Breast epithelium (tissue), 3 donors: ENCODE measurements at regions not wholly inside any gene's neighbourhood (a gene's known extent, or its start where the extent isn't known, plus 50 kb on each side); places are given as distances from the start of the nearest gene placed in this dataset.

Experiments used
- POLR2A ChIP-seq: fragments of 450-650 bp; IDR thresholded peaks from one replicate; pipeline ENCODE4 v1.6.1; 2016; ENCODE audit warnings: antibody characterized with exemption, mild to moderate bottlenecking, moderate library complexity
- TF ChIP-seq, protein P1 (sequence below), 3 donors: fragments of 450-650 bp; IDR thresholded peaks; one replicate each; pipeline ENCODE4 v1.5.1; 2016 to 2017; ENCODE audit warnings: antibody characterized with exemption in 3 of 3, mild to moderate bottlenecking in 3 of 3, moderate library complexity in 3 of 3

GRCh38 chr11:101262258-101262657, 132.6 kb upstream of the PGR start:
- TF ChIP-seq, protein P1, sequence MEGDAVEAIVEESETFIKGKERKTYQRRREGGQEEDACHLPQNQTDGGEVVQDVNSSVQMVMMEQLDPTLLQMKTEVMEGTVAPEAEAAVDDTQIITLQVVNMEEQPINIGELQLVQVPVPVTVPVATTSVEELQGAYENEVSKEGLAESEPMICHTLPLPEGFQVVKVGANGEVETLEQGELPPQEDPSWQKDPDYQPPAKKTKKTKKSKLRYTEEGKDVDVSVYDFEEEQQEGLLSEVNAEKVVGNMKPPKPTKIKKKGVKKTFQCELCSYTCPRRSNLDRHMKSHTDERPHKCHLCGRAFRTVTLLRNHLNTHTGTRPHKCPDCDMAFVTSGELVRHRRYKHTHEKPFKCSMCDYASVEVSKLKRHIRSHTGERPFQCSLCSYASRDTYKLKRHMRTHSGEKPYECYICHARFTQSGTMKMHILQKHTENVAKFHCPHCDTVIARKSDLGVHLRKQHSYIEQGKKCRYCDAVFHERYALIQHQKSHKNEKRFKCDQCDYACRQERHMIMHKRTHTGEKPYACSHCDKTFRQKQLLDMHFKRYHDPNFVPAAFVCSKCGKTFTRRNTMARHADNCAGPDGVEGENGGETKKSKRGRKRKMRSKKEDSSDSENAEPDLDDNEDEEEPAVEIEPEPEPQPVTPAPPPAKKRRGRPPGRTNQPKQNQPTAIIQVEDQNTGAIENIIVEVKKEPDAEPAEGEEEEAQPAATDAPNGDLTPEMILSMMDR (IDR thresholded peaks at IDR 0.05): no peak
- TF ChIP-seq POLR2A: no peak
